Sigmoid colon (tissue), 6 donors: ENCODE measurements at regions not wholly inside any gene's neighbourhood (a gene's known extent, or its start where the extent isn't known, plus 50 kb on each side); places are given as distances from the start of the nearest gene placed in this dataset.

Experiments used
- DNase-seq: peaks from one replicate; pipeline ENCODE4 v3.0.0-alpha.2; 2019
- H3K27ac ChIP-seq, 4 donors: fragments of 200-600 bp; sonication (generic); one replicate each; pipeline ENCODE4 v1.5.1; 2016 to 2019; ENCODE audit warnings: mild to moderate bottlenecking in 1 of 4
- H3K27me3 ChIP-seq, 3 donors: fragments of 200-600 bp; sonication (generic); one replicate each; pipeline ENCODE4 v1.5.1; 2019; ENCODE audit warnings: mild to moderate bottlenecking in 1 of 3
- H3K36me3 ChIP-seq, 4 donors: fragments of 200-600 bp; sonication (generic); one replicate each; pipeline ENCODE4 v1.5.1; 2016 to 2019
- H3K4me1 ChIP-seq, 4 donors: fragments of 200-600 bp; sonication (generic); one replicate each; pipeline ENCODE4 v1.5.1; 2017 to 2019
- H3K4me3 ChIP-seq, 4 donors: fragments of 200-600 bp; sonication (generic); one replicate each; pipeline ENCODE4 v1.5.1; 2017 to 2019; ENCODE audit warnings: mild to moderate bottlenecking in 2 of 4, moderate library complexity in 1 of 4
- H3K9me3 ChIP-seq, 4 donors: fragments of 200-600 bp in 3 of 4; sonication (generic) in 3 of 4; one replicate each; pipeline versions ENCODE4 v1.5.1 to v1.6.1; 2013 to 2019
- EP300 ChIP-seq, 4 donors: sonication (generic); formaldehyde crosslinking; IDR thresholded peaks; one replicate each; pipeline ENCODE4 v1.6.1; 2017; ENCODE audit warnings: antibody characterized with exemption in 4 of 4
- POLR2A ChIP-seq, 2 donors: fragments of 450-650 bp; IDR thresholded peaks; one replicate each; pipeline ENCODE4 v1.6.1; 2016; ENCODE audit warnings: antibody characterized with exemption in 2 of 2, mild to moderate bottlenecking in 2 of 2, moderate library complexity in 2 of 2
- POLR2AphosphoS5 ChIP-seq, 4 donors: sonication (generic); formaldehyde crosslinking; IDR thresholded peaks; one replicate each; pipeline ENCODE4 v1.6.1; 2017; ENCODE audit warnings: antibody characterized with exemption in 4 of 4
- WGBS, 2 donors: extraction: QIAGEN DNeasy Blood & Tissue Kit; methylation state at CpG; one replicate each; pipeline ENCODE4 v1.1.7; 2013; 5-methylcytosine and 5-hydroxymethylcytosine counted together
- intact Hi-C: fragments of 100-400 bp; cut with DNase I; formaldehyde crosslinking; loops from one replicate; pipeline ENCODE4 v1.15.1; 2023
- TF ChIP-seq, protein P1 (sequence below), 4 experiments: fragments of 450-650 bp in 3 of 4; fragments of 200-600 bp in 1 of 4; IDR thresholded peaks; one replicate each; pipeline ENCODE4 v1.5.1; 2016 to 2019; ENCODE audit warnings: antibody characterized with exemption in 4 of 4, mild to moderate bottlenecking in 3 of 4, moderate library complexity in 2 of 4
- donor health status: healthy with polysubstance abuse.
- donor health status: healthy.

DNA sequence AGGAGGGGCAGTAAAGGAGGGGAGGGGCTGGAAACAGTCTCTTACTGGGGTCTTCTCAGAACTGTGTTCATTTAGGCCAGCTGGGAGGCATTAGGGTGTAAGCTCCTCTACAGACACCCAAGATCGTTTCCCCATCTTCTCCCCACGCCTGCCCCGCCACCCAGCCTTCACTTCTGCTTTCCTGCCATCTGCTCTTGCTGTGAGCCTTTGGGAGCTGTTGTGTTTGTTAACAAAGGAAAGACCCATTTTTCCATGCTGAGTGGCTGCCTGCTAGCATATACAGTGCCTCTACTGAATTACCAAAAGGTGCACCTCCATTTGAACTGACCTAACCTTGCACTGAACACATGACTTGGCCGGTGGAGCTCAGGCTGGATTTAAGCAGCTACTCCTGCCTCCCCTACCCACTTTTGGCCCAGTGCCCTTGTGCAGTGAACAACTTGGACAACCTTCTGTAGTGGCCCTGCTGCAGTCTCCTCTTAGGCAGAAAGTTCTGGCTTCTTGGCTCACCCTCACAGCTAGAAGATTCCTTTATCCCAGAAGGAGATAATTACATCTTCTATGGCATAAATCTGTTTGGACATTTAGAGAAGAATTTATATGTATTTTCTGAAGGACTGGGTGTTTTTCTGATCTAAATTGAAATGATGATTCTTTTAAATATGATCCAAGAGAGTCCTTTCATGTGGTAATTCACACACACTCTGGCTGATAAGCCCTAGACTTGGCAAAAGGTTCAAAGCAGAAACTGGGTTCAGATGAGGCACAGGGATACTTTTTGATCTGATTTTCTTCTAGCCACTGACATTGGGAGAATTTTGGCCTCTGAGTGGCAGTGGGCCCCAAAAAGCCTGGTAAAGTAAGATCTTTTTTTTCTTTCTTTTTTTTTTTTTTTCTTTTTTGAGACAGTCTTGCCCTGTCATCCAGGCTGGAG lies 81.9 kb upstream of the HNF1B start:
- Histone ChIP-seq H3K4me1 (peaks cover 0 to 5% (median 0%) of the 10 kb centered on the region in 4 donors), H3K27me3 (no peaks in the 10 kb centered on the region), H3K9me3 (no peaks in the 10 kb centered on the region), H3K4me3 (no peak overlapping the region), H3K27ac (no peak overlapping the region), H3K36me3 (no peaks in the 10 kb centered on the region)
- DNase-seq, result no peak
- TF ChIP-seq POLR2A (IDR thresholded peaks at IDR 0.05) (no peak), POLR2AphosphoS5 (IDR thresholded peaks at IDR 0.05) (no peak), EP300 (IDR thresholded peaks at IDR 0.05) (no peak)
- TF ChIP-seq, protein P1, sequence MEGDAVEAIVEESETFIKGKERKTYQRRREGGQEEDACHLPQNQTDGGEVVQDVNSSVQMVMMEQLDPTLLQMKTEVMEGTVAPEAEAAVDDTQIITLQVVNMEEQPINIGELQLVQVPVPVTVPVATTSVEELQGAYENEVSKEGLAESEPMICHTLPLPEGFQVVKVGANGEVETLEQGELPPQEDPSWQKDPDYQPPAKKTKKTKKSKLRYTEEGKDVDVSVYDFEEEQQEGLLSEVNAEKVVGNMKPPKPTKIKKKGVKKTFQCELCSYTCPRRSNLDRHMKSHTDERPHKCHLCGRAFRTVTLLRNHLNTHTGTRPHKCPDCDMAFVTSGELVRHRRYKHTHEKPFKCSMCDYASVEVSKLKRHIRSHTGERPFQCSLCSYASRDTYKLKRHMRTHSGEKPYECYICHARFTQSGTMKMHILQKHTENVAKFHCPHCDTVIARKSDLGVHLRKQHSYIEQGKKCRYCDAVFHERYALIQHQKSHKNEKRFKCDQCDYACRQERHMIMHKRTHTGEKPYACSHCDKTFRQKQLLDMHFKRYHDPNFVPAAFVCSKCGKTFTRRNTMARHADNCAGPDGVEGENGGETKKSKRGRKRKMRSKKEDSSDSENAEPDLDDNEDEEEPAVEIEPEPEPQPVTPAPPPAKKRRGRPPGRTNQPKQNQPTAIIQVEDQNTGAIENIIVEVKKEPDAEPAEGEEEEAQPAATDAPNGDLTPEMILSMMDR (IDR thresholded peaks at IDR 0.05), result no peak
- WGBS, 2 donors, result 60 to 80% methylated on average over 4 of the region's 4 CpGs
- intact Hi-C loops, result no loop called here

DNA sequence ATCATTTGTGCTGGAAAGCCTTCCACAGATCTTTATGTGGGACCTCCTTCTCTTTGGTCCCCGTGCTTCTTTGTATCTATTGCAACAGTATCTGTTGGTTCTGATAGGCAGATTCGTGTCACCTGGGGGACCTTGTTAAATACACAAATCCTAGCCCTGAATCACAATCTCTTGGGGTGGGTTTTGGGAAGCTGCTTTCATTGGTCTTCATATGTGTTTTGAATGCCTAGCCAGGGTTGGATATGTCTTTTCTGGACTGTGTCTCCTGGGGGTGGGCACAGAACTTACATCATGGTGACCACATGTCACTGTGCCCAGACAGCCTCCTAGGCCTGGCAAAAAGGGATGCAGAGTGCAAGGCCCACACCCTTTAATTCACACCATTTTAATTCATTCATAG lies 81.0 kb upstream of the HNF1B start:
- intact Hi-C loops, result no loop called here
- H3K27me3 ChIP-seq, result no peaks in the 10 kb centered on the region
- H3K27ac ChIP-seq, result no peak overlapping the region
- H3K36me3 ChIP-seq, result no peaks in the 10 kb centered on the region
- no peak for DNase-seq
- H3K4me1 ChIP-seq, result peaks cover 0 to 5% (median 0%) of the 10 kb centered on the region in 4 donors
- H3K9me3 ChIP-seq, result no peaks in the 10 kb centered on the region
- no peak for TF ChIP-seq EP300 (IDR thresholded peaks at IDR 0.05)
- TF ChIP-seq POLR2AphosphoS5 (IDR thresholded peaks at IDR 0.05), result no peak
- TF ChIP-seq, protein P1 (IDR thresholded peaks at IDR 0.05), result no peak
- no peak for TF ChIP-seq POLR2A (IDR thresholded peaks at IDR 0.05)
- WGBS, 2 donors, result 83 to 92% methylated on average over 2 of the region's 2 CpGs
- H3K4me3 ChIP-seq, result no peak overlapping the region

DNA sequence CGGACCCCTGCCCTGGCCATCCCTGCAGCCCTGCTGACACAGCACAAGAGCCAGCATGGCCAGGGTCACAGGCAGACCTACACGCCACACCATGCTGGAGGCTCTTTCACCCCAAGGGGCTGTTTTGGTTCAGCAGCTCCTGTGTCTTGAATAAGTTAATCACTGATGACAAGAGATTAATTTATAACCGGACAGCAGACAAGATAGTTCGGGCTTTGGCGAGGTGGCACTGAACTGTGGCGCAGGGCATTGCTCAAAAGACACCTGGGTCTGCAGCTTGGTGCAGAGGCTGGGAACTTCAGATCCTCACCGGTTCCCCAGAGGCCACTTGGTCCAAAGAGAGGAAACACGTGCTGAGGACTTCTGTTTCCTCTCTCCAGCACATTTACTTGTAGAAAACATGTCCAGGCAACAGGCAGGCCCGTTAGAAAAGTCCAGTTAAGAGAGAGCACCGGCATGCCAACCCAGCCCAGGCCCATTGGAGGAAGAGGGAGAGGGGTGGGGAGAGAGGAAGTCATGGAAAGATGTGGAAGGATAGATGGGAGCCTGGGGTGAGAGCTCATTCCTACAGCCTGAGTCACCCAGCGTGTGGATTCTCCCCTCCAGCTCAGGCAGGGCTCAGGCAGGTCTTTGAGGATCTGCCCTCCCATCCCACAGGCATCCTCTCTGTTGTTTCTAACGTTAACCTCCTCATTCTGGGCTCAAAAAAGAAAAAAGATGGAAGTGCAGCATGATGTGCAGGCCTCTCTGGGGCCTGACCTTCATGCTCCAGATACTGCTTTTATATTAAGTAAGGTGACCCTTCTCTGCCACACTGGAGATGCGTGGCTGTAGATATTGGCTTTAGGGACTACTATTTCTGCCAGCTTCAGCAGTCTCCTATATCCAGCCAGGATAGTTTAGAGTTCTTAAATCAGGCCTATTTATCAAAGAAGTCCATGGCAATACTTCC lies 80.0 kb upstream of the HNF1B start:
- TF ChIP-seq POLR2A (IDR thresholded peaks at IDR 0.05) (no peak), EP300 (IDR thresholded peaks at IDR 0.05) (no peak), POLR2AphosphoS5 (IDR thresholded peaks at IDR 0.05) (no peak)
- TF ChIP-seq, protein P1 (IDR thresholded peaks at IDR 0.05), result no peak
- no peak for DNase-seq
- no peak overlapping the region for H3K27ac ChIP-seq
- no peak overlapping the region for H3K4me3 ChIP-seq
- H3K27me3 ChIP-seq, result no peaks in the 10 kb centered on the region
- no peaks in the 10 kb centered on the region for H3K9me3 ChIP-seq
- 58 to 80% methylated on average over 13 of the region's 13 CpGs for WGBS, 2 donors
- H3K36me3 ChIP-seq, result no peaks in the 10 kb centered on the region
- peaks cover 0 to 5% (median 0%) of the 10 kb centered on the region in 4 donors for H3K4me1 ChIP-seq
- intact Hi-C loops, result no loop called here

DNA sequence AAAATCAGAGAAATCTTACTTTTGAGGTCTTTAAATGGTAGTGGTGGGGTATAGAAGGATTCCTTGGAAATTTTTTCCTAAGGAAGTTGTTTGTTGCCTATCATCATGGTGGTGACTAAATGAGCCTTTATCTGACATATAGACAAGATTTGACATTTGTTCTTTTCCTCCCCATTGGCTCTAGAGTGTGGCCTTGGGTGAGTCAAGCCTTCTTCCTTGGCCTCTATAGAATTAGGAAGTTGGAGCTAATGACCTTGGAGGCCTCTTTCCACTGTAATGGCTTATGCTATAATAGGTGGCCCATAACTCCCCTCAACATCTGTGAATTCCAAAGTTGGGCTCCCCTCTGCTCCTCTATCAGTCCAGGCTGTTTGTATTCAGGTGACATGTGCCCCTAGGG lies 79.1 kb upstream of the HNF1B start:
- H3K4me3 ChIP-seq, result no peak overlapping the region
- no peaks in the 10 kb centered on the region for H3K27me3 ChIP-seq
- no peak for TF ChIP-seq POLR2A (IDR thresholded peaks at IDR 0.05)
- TF ChIP-seq EP300 (IDR thresholded peaks at IDR 0.05), result no peak
- no peak for TF ChIP-seq POLR2AphosphoS5 (IDR thresholded peaks at IDR 0.05)
- TF ChIP-seq, protein P1 (IDR thresholded peaks at IDR 0.05), result no peak
- no peaks in the 10 kb centered on the region for H3K36me3 ChIP-seq
- no peaks in the 10 kb centered on the region for H3K9me3 ChIP-seq
- no peak for DNase-seq
- no peak overlapping the region for H3K27ac ChIP-seq
- intact Hi-C loops, result no loop called here
- peaks cover 0 to 5% (median 0%) of the 10 kb centered on the region in 4 donors for H3K4me1 ChIP-seq
